HG02943 (cell line): ENCODE measurements at regions not wholly inside any gene's neighbourhood (a gene's known extent, or its start where the extent isn't known, plus 50 kb on each side); places are given as distances from the start of the nearest gene placed in this dataset.
A peak's percentile ranks its signal among the peaks of the same experiment; 100 is the strongest.

Source experiments
- ATAC-seq: cut with Tn5 transposase; IDR thresholded peaks from one replicate; pipeline ENCODE4 v1.9.1; 2021; ENCODE audit warnings: mild to moderate bottlenecking, low read depth, moderate library complexity; ENCODE audit not compliant: unreplicated experiment

DNA sequence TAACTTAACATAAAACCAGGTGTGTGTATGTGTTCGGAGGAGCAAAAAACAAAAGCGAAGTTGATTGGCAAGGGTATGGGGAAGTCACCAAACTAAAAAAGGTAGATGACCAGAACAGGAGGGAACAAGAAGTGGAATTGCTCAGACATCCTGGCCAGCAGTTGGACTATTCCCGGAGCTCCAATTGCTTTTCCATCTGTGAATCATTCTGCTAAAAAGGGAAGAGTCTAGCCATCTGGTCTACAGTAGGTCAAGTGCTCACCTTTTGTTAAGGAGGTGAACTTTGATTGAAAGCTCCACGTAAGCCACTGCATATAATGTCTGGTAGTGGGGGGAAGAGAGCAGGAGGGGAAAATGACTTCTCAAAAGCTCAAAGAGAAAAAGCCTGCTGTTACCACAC, 50.0 kb upstream of the BET1 start:
- no peak for ATAC-seq

DNA sequence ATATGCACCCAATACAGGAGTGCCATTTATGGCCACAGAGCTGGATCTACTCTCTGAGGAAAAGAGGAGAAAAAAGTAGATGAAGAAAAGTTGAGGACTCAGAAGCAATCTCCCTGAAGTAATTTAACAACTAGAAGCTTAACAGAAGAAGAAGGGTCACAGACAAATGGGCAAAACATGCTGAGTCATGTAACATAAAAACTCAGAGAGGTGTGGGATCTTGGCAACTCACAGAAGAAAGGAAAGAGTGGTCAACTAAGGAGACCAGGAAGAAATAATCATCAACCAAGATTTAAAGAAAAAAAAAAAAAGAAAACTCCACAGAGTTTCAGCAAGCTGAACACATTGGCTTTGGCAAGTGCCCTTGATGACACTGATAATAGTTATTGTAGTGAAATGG, 51.8 kb upstream of the BET1 start:
- ATAC-seq = no peak

DNA sequence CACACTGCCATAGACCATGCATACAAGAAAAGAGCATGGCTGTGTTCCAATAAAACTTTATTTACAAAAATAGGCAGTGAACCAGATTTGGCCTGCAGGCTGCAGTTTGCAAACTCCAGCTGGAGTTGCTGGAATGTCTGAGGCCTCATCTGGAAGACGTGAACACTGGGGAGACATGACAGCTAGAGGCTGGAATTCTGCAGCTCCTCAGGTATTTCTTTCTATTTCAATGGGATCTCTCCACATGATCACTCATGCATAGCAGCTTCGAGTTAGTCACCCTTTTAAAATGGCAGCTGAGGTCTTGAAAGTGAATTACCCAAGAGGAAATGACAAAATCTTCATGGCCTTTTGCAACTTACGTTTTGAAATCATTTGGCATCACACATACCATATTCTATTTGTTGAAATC, 52.6 kb upstream of the BET1 start:
- no peak for ATAC-seq

DNA sequence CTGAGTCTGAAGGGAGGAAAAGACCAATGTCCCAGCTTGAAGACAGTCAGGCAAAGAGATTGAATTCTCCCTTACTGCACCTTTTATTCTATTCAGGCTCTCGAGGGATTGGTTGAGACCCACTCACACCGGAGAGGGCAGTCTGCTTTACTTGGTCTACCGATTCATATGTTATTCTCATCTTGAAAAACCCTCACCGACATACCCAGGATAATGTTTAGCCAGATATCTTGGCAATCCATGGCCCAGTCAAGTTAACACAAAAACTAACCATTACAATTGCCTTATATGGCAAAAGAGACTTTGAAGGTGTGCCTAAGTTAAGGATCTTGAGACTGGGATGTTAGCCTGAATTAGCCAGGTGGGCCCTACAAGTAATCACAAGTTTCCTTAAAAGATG, 53.8 kb upstream of the BET1 start:
- no peak for ATAC-seq

DNA sequence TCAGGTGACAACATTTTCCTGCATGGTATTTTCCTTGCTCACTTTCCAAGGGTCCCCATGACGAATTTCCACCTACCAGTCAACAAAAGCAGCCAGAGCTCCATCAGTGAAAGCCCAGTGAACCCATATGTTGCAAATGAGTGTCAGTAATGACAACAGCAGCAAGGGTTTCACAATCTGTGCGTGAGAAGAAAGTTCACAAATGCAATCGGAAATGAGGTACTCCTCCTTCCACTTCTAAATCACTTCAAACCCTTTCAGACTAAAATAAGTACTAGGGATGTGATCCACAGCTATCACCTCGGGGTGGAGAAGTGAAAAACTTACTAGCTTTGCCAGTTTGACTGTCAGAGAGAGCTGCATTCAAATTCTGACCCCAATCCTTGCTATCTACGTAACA, 55.6 kb upstream of the BET1 start:
- ATAC-seq = no peak

GRCh38 chr7:94060752-94061151, 56.6 kb upstream of the BET1 start:
- ATAC-seq = no peak

- no peak for ATAC-seq
Measured at GRCh38 chr7:94061326-94061725, 57.2 kb upstream of the BET1 start.

DNA sequence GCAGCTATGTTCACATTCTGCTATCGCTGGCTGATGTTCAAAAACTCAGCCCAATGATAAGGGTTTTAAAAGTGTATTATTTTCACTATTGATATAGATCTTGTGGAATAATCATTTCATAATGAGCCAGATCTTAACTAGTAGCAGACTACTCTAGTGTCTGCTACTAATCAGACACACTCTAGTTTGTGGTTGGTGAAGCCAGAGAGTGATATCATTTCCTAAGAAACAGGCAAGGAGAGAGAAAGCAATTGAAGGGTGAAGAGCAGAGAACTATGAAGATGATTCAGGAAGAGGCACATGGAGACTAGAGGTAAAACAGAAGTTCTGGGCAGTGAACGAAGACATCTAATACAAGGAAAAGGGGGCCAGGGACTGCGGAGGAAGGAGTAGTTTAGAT, 58.2 kb upstream of the BET1 start:
- ATAC-seq = no peak

GRCh38 chr7:94064541-94065191, 60.5 kb upstream of the BET1 start:
- ATAC-seq = no peak

DNA sequence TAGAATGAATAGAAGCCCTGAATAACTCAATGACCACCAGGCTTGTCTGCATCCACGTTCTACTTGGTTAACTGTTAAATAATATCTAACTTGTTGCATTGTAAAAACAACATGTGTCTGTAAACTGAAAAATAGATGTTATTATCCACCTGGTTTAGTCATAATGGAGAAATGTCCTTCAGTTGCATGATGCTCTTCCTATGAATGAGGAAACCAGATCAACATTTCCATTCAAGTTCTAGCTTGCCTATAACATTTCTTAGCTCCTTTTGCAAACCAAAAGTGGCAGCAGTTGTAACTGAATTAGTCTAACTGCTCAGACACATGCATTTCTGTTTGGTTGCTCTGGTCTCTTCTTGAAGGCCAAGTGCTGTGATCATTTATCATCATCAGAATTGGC, 62.9 kb upstream of the BET1 start:
- no peak for ATAC-seq

DNA sequence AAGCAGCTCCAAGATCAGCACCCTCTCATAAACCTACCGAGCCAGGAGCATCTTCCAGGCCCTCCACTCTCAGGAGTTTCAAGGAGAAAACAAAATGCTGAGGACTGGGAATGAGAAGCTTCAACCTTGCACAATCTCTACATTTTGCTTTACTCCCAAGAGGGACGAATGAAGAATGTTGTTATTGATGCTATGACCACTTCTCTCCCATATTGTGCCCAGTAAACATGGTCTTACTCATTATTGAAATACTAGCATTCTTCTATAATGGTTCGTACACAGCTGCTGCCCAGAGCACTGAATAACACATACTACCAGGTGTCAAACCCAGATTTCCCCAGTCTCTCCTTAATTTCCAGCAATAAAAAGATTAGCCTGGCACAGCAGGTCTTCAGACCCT, 63.4 kb upstream of the BET1 start:
- ATAC-seq = no peak

GRCh38 chr7:94069162-94069739, 65.1 kb upstream of the BET1 start:
- ATAC-seq = peak; percentile 73

GRCh38 chr7:94080551-94080950, 76.4 kb upstream of the BET1 start:
- ATAC-seq = no peak

DNA sequence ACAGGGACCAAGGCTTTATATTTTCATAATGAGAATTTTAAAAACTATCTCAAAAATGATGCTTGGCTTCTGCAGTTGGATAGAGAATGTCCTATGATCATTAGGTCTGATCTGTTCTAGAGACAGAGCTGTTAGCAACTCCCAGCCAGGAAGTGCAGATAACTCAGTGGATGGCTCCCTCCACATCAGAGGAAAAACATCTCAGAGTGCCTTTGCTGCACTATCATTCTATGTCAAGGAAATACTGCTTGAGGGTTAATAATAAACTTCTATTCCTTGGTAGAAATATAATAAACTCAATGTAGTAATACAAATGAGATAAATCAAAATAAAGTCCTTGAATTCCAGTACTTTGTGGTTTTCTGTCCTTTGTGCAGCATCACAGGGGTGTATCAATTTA, 78.0 kb upstream of the BET1 start:
- ATAC-seq = no peak

GRCh38 chr7:94087664-94088352, 83.7 kb upstream of the BET1 start:
- peak; percentile 96 for ATAC-seq

DNA sequence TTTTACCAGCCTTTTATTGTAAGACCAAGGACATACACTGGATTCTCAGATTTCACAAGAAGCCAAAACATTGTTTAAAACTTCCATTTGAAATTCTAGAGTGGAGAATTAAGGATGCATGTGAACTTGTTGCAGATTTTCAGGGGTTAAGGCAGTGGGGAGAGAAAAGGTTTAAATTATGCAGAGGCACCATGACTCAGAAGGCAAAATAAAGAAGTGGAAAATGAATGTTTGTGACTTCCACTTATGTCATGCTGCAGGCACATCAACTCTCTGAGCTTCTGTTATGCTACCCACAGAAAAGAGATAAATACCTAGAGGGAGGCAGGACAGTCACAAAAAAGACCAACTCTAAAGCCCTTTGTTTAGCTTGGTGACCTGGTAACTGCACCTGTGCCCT, 84.4 kb upstream of the BET1 start:
- no peak for ATAC-seq

DNA sequence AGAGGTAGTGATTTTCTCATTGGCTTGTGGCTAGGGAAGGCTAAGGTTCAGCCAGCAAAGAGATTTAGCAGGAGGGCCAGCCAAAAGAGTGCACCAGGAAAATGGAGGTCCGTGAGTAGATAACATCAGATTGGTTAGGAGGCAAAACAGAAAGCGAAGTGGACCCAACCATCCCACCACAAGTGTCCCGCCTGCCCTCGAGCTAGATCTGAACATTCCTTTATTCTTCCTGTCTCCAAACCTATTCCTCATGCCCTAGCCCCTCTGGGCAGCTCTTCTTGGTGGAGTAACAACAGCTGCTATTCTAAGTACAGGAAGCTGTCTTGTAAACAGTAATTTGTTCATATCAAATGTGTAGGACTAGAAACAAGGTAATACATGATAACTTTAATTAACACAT, 85.7 kb upstream of the BET1 start:
- ATAC-seq = no peak

GRCh38 chr7:94092980-94093379, 88.8 kb upstream of the BET1 start:
- ATAC-seq = no peak

DNA sequence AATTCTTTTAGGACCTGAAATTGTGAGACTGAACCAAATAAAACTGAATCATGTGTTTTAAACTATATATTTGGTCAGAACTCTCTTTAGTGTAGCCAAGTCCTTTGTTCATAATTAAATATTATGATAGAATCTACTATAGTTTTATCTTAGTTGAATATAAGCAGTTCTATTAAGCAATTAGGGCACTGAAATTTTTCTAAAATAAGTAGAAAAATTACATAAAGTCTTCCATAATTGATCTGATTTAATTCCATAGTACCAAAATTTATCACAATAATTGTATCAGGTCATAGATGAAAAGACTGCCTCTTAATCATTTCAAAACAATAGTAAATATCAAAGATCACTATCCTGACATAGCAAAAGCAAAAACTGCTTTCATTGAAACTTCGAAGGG, 90.1 kb upstream of the BET1 start:
- ATAC-seq = no peak

GRCh38 chr7:94095316-94096009, 91.3 kb upstream of the BET1 start:
- no peak for ATAC-seq

DNA sequence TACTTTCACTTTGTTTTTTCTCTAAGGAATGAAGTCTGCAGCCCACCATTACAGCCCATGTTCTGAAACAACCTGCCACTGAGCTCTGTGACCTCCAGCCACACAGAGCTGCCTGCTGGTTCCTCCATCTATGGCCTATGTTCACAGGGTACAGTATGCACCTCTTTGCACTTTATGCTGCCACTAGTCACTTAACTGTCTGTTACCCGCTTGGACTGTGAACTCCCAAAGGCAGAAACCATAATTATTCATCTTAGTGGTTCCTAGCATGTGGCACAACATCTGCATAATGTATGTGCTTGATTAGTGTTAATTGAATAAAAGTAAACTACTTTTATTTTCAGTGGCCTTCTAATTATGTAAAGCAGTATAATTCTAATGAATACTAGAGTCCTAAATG, 95.5 kb upstream of the BET1 start:
- ATAC-seq = no peak
